WTC11 (cell line): ENCODE measurements at regions not wholly inside any gene's neighbourhood (a gene's known extent, or its start where the extent isn't known, plus 50 kb on each side); places are given as distances from the start of the nearest gene placed in this dataset.

ENCODE experiments used
- ATAC-seq: fragments of 200-7000 bp; cut with Tn5 transposase; 2 replicates; pipeline ENCODE4 v1.10.0; 2021; ENCODE audit warnings: mild to moderate bottlenecking, moderate library complexity
- CTCF ChIA-PET: fragments of 300-600 bp; sonication (Branson Sonifier 250); formaldehyde crosslinking; loops from one replicate; lab custom pipeline; 2021; ENCODE audit warnings: antibody characterized with exemption; lab: Charles Lee
- POLR2A ChIA-PET: fragments of 350-600 bp; sonication (Branson Sonifier 250); formaldehyde crosslinking; loops from one replicate; lab custom pipeline; 2021; ENCODE audit warnings: antibody characterized with exemption; lab: Charles Lee
- DNase-seq: peaks from one replicate; pipeline ENCODE4 v3.0.0; 2021; ENCODE audit warnings: low spot score
- H3K27ac Mint-ChIP-seq: 2 replicates; pipeline ENCODE4 v1.8.0; 2021; ENCODE audit warnings: mixed read lengths
- H3K27me3 Mint-ChIP-seq: 2 replicates; pipeline ENCODE4 v1.8.0; 2021; ENCODE audit warnings: low read depth, mild to moderate bottlenecking, moderate library complexity, mixed read lengths
- H3K36me3 Mint-ChIP-seq: 2 replicates; pipeline ENCODE4 v1.8.0; 2021; ENCODE audit warnings: mixed read lengths
- H3K4me1 Mint-ChIP-seq: 2 replicates; pipeline ENCODE4 v1.8.0; 2022; ENCODE audit warnings: mixed read lengths
- H3K4me3 Mint-ChIP-seq: 2 replicates; pipeline ENCODE4 v1.8.0; 2021; ENCODE audit warnings: mild to moderate bottlenecking, moderate library complexity, mixed read lengths
- H3K9me3 Mint-ChIP-seq: 2 replicates; pipeline ENCODE4 v1.8.0; 2021; ENCODE audit warnings: mixed read lengths
- CDX4 ChIP-seq: fragments of 250-450 bp; sonication (Bioruptor Pico); IDR thresholded peaks from 2 replicates; pipeline ENCODE4 v1.9.0; 2021; ENCODE audit warnings: moderate library complexity, mild to moderate bottlenecking, inconsistent platforms, borderline replicate concordance
- CREM ChIP-seq: sonication (generic); formaldehyde crosslinking; IDR thresholded peaks from 2 replicates; pipeline ENCODE4 v1.8.1; 2022; ENCODE audit warnings: mild to moderate bottlenecking, missing genetic modification reagents, moderate library complexity
- CTCF ChIP-seq: fragments of 200-600 bp; IDR thresholded peaks from 2 replicates; pipeline ENCODE4 v1.8.0; 2022; ENCODE audit warnings: antibody characterized with exemption
- E2F4 ChIP-seq: sonication (generic); formaldehyde crosslinking; IDR thresholded peaks from 2 replicates; pipeline ENCODE4 v1.8.1; 2022; ENCODE audit warnings: low read depth, mild to moderate bottlenecking, moderate library complexity, missing genetic modification reagents, borderline replicate concordance
- E2F5 ChIP-seq: sonication (generic); formaldehyde crosslinking; IDR thresholded peaks from 2 replicates; pipeline ENCODE4 v1.8.1; 2022; ENCODE audit warnings: mild to moderate bottlenecking, moderate library complexity, missing genetic modification reagents
- FOXK1 ChIP-seq: sonication (generic); formaldehyde crosslinking; IDR thresholded peaks from 2 replicates; pipeline ENCODE4 v1.8.0; 2022; ENCODE audit warnings: mild to moderate bottlenecking, moderate library complexity, missing genetic modification reagents
- GTF2I ChIP-seq: fragments of 250-450 bp; sonication (Bioruptor Pico); conservative IDR thresholded peaks from 2 replicates; pipeline ENCODE4 v1.4.0; 2021; ENCODE audit warnings: mild to moderate bottlenecking
- KAT7 ChIP-seq: sonication (generic); formaldehyde crosslinking; IDR thresholded peaks from 2 replicates; pipeline ENCODE4 v1.8.1; 2023; ENCODE audit warnings: missing genetic modification reagents, mild to moderate bottlenecking, borderline replicate concordance
- MXD4 ChIP-seq: fragments of 250-450 bp; sonication (Bioruptor Pico); IDR thresholded peaks from 2 replicates; pipeline ENCODE4 v1.8.0; 2021; ENCODE audit warnings: mild to moderate bottlenecking, moderate library complexity, borderline replicate concordance
- OVOL2 ChIP-seq: fragments of 250-450 bp; sonication (Bioruptor Pico); IDR thresholded peaks from 2 replicates; pipeline ENCODE4 v1.9.0; 2021; ENCODE audit warnings: mild to moderate bottlenecking, borderline replicate concordance
- PRDM15 ChIP-seq: sonication (generic); formaldehyde crosslinking; IDR thresholded peaks from 2 replicates; pipeline ENCODE4 v1.8.0; 2022; ENCODE audit warnings: missing genetic modification reagents
- TEAD4 ChIP-seq: sonication (generic); formaldehyde crosslinking; IDR thresholded peaks from 2 replicates; pipeline ENCODE4 v1.8.0; 2022; ENCODE audit warnings: mild to moderate bottlenecking, missing genetic modification reagents
- TP53 ChIP-seq: sonication (generic); formaldehyde crosslinking; IDR thresholded peaks from 2 replicates; pipeline ENCODE4 v1.8.1; 2023; ENCODE audit warnings: mild to moderate bottlenecking, missing genetic modification reagents
- USF1 ChIP-seq: sonication (generic); formaldehyde crosslinking; IDR thresholded peaks from 2 replicates; pipeline ENCODE4 v1.8.0; 2022; ENCODE audit warnings: mild to moderate bottlenecking, missing genetic modification reagents
- USF2 ChIP-seq: sonication (generic); formaldehyde crosslinking; IDR thresholded peaks from 2 replicates; pipeline ENCODE4 v1.8.1; 2023; ENCODE audit warnings: mild to moderate bottlenecking, missing genetic modification reagents, moderate library complexity
- ZNF219 ChIP-seq: sonication (generic); formaldehyde crosslinking; IDR thresholded peaks from 2 replicates; pipeline ENCODE4 v1.8.0; 2023; ENCODE audit warnings: missing genetic modification reagents, mild to moderate bottlenecking, borderline replicate concordance
- ZNF317 ChIP-seq: sonication (generic); formaldehyde crosslinking; IDR thresholded peaks from 2 replicates; pipeline ENCODE4 v1.8.1; 2023; ENCODE audit warnings: low read depth, mild to moderate bottlenecking, moderate library complexity, missing genetic modification reagents, borderline replicate concordance
- ZNF396 ChIP-seq: fragments of 250-450 bp; sonication (Bioruptor Pico); IDR thresholded peaks from 2 replicates; pipeline ENCODE4 v1.8.0; 2021; ENCODE audit warnings: mild to moderate bottlenecking, moderate library complexity, borderline replicate concordance
- ZNF416 ChIP-seq: fragments of 250-450 bp; sonication (Bioruptor Pico); IDR thresholded peaks from 2 replicates; pipeline ENCODE4 v1.9.0; 2021; ENCODE audit warnings: mild to moderate bottlenecking, inconsistent platforms
- ZNF532 ChIP-seq: fragments of 250-450 bp; sonication (Bioruptor Pico); IDR thresholded peaks from 2 replicates; pipeline ENCODE4 v1.9.0; 2021; ENCODE audit warnings: mild to moderate bottlenecking, borderline replicate concordance

GRCh38 chr13:22652796-22653195 is 528.0 kb upstream of the SGCG start (continued):
- TF ChIP-seq E2F4: no peak
- TF ChIP-seq TP53 (CRISPR knock-in tag): no peak
- TF ChIP-seq CREM (CRISPR knock-in tag): no peak
- no peak for TF ChIP-seq ZNF416 (CRISPR knock-in tag)
- no peak for TF ChIP-seq OVOL2 (CRISPR knock-in tag)
- no peak for TF ChIP-seq ZNF317 (CRISPR knock-in tag)
- no peak for TF ChIP-seq CTCF
- no peak for TF ChIP-seq MXD4 (CRISPR knock-in tag)
- no peak for TF ChIP-seq GTF2I (CRISPR knock-in tag)

GRCh38 chr13:22653866-22654265 is 526.9 kb upstream of the SGCG start:
- no peak for DNase-seq
- POLR2A ChIA-PET: no interaction called here
- no peaks in the 10 kb centered on the region for H3K36me3 Mint-ChIP-seq
- TF ChIP-seq ZNF219 (CRISPR knock-in tag) (no peak), ZNF396 (CRISPR knock-in tag) (no peak), TP53 (CRISPR knock-in tag) (no peak), KAT7 (CRISPR knock-in tag) (no peak), OVOL2 (CRISPR knock-in tag) (no peak), ZNF532 (CRISPR knock-in tag) (no peak), USF2 (CRISPR knock-in tag) (no peak), CDX4 (CRISPR knock-in tag) (no peak), CREM (CRISPR knock-in tag) (no peak), TEAD4 (no peak), E2F5 (no peak), PRDM15 (CRISPR knock-in tag) (no peak), FOXK1 (CRISPR knock-in tag) (no peak), USF1 (no peak)
- no peak overlapping the region for H3K27ac Mint-ChIP-seq
- H3K9me3 Mint-ChIP-seq: no peaks in the 10 kb centered on the region
- no peaks in the 10 kb centered on the region for H3K4me1 Mint-ChIP-seq
- no peaks in the 10 kb centered on the region; the same call in 1 of the 2 replicates for H3K27me3 Mint-ChIP-seq
- CTCF ChIA-PET: no interaction called here
- no peak for ATAC-seq
- H3K4me3 Mint-ChIP-seq: no peak overlapping the region
